ENCODE measurements at regions not wholly inside any gene's neighbourhood (a gene's known extent, or its start where the extent isn't known, plus 50 kb on each side); places are given as distances from the start of the nearest gene placed in this dataset.
"Not testable (repeated sequence)": the region's sequence is repeated elsewhere in the genome, so short reads cannot be mapped to it uniquely, and the experiment has no call there.

DNA sequence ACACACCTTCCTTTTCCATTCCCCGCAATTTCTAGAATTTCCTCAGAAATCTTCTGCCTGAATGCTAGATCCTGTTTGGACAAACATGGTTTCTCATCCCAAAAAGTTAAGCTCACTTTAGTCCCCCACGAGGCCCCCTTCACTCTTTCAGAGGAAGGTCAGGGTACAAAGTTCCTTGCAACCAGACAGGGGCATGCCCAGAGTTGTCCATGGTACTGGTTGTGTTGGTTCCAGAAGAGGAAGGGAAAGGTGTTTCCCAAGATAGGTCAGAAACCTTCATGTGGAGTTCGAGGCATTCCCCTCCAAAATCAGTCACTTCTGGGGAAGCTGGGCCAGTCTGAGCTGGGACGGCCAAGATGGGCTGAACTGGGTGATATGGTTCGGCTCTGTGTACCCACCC is 167.6 kb upstream of the MAFB start:
- no peak for DNase-seq (ENCODE audit: low read depth)

DNA sequence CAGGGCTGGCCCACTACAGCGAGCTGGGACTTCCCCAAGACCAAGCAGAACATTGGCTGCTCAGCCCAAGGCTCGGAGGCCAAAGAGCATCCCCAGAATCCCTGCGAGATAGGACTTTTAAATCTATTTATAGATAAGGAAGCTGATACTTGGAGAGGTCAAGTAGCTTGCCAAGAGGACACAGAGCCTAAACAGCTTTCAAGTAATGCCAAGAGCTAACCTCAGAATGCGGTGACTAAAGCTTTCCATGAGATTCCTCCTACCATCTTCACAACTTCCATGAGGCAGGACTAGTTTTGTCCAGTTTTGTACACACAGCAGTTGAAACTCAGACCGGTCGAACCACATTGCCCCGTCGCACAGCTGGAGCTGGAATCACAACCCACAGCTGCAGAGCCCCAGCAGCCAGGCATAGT is 168.1 kb upstream of the TOP1 start:
- no peak for DNase-seq (ENCODE audit: low read depth)

- no peak for DNase-seq (ENCODE audit: low read depth)
Measured at GRCh38 chr20:40861427-40862008, 167.1 kb upstream of the TOP1 start.

GRCh38 chr20:40863355-40863919 is 165.2 kb upstream of the TOP1 start:
- DNase-seq (ENCODE audit: low read depth), result no peak

DNA sequence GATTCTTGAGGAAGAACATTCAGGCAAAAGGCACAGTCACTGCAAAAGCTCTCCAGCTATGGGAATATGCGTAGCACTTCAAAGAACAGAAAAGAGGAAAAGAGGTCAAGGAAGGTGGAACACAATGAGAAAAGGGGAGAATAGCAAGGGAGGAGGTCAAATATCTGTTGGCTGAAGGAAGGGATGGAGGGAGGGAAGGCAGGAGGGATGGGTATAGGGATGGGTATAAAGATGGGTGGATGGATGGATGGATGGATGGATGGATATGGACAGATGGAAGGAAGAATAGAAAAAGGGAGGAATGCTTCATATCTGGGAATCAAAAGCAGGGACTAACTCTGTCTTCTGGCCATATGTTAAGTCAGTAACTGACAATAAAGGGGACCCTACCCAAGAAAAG is 164.2 kb upstream of the TOP1 start:
- DNase-seq (ENCODE audit: low read depth), result no peak

GRCh38 chr20:40865095-40865494 is 163.5 kb upstream of the TOP1 start:
- no peak for DNase-seq (ENCODE audit: low read depth)

DNA sequence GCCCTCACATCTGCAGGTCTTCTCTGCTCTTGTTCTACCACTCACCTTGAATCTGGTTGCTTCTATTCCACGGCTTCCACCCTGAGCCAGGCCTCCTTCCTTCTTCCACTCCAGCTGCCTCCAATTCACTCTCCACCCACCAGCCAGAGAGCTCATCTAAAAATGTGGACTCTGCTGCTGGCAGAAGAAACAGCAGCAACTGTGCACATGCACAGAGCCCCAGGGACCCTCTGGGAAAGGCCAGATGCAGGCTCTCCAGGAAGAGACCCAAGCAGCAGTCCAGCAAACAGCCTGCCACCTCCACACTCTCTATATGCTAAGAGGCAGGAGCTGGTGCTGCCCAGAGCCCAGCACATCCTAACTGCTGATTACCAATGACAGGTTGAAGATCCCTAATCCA is 162.6 kb upstream of the TOP1 start:
- no peak for DNase-seq (ENCODE audit: low read depth)

DNA sequence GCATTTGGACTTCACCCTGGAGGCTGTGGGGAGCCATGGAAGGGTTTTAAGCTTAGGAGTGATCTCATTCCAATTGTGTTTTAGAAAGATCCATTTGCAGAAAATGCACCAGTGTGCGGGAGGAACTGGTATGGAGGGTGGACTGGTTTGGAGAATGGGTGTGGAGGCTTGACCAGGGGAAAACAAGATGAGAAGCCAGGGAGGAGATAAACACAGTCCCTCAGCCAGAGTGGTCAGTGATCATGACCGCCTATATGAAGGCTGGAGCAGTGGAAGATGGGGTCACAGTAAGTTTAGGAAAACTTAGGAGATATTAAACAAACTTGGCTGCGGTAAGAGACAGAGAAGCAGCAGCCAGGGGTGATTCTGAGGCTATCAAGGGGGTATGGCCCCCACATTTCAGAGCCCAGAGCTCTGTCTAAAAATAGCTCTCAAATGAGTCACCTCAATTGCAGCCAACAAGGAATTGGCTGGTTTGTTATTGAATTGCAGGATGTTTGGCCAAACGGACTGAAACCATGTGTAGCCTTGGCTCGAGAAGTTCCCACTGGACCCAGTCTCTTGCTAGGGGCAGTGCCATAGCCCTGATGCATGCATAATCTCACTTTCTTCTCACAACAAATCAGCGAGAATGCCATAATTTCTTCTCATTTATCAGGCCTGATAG is 159.9 kb upstream of the TOP1 start:
- no peak for DNase-seq (ENCODE audit: low read depth)

DNA sequence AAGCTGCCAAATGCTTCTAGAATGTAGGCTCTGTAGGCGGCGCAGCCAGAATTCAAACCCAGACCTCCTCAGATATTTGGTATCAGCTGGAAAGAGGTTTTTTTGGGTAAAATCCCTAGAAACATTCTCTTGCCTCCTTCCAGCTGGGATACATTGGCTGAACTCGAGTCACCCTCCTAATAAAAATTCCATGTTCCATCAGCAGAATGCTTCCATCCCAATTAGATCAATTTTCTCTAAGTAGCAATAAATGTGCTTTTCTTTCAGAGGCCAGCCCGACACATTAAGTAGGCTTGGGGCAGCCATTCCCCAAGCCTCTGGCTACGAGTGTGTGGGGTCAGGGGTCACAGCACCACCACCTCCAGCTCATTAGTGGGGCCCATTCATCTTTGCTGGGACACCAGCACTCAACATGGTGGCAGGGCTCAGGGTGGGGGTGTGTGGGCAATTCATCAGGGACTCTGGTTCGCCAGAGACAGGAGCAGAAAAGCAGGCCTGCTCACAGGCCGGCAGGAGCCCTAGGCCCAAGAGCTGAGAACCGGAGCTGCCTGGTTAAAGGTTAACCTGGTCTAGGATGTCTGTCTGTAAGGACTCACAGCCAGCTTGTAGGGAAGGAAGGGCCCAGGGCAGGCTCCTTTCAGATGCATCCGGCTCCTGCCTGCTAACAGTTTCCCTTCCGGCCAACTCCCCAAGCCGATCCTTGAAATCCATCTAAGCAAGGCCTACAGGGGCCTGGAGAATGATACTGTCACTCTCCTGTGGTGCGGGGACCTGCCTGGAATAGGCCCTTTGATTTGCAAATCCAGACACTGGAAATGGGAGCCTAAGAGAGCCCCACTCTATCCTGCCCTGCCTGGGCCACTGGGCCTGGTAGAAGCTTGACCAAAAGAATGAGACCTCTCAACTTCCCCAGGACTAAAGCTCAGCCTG is 159.1 kb upstream of the TOP1 start:
- no peak for DNase-seq (ENCODE audit: low read depth)

DNA sequence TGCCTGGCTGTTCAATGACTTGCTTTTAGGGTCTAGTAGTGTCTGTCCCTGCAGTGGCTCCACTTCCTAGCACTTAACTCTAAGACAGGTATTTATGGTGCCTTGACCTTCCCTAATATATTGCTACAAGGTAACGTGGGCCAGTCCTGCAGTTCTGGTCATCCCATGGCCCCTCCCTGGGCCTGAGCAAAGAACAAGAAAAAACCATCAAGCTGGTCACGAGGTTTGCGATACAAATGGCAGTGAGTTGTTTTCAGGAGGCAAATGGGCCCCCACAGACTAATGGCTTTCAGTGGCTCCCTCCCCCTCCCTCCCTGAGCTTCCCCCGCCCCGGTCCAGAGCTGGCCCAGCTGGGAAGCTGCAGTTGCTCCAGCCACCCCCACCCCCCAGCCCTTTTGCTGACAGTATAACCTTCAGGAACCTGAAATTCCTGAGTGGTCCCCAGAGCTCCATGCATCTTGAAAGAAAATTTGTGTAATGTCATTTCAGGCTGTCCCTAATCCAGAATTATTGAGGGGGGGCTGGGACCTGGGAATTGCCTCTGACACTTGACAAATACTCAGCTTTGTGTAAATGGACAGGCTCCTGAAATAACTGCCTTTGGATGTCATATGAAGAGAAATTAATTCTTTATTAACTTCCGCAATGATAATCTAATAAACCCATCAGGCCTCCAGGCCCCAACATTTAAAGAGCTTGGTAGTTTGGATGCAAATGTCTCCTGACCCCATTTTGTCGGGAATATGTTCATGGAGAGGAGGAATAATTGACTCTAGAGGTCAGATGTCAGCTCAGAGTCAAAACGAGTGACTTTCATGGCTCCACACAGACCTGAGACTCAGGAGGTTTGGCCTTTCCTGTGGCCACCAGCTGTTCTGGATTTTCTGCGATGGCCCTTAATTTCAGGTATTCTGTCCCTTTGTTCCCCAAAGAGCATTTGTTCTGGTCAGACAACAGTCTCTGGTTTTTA is 153.2 kb upstream of the TOP1 start:
- no peak for DNase-seq (ENCODE audit: low read depth)

GRCh38 chr20:40878099-40878498 is 150.5 kb upstream of the TOP1 start:
- not testable (repeated sequence) for DNase-seq (ENCODE audit: low read depth)

- no peak for DNase-seq (ENCODE audit: low read depth)
Measured at GRCh38 chr20:40880063-40880728, 148.4 kb upstream of the TOP1 start.

- DNase-seq (ENCODE audit: low read depth), result no peak
Measured at GRCh38 chr20:40880729-40881109, 147.9 kb upstream of the TOP1 start.

DNA sequence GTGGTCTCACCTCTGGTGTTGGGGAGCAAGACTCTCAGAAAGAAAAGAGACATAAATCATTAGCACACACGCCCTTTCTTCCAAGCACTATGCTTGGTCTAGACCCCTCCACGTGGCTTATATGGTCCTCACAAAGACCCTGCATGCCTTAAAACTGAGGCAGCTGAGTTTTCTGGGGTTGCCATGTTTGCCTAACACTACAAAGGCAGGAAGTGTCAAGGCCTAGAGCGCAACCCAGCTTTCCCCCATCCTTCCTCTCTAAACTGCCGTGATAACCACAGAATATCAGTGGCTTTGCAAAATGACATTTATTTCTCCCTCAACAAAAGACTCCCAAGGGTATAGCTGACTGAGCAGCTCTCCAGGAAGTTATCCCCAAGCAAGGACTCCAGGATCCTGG is 146.5 kb upstream of the TOP1 start:
- no peak for DNase-seq (ENCODE audit: low read depth)

- no peak for DNase-seq (ENCODE audit: low read depth)
Measured at GRCh38 chr20:40883097-40883496, 145.5 kb upstream of the TOP1 start.

DNA sequence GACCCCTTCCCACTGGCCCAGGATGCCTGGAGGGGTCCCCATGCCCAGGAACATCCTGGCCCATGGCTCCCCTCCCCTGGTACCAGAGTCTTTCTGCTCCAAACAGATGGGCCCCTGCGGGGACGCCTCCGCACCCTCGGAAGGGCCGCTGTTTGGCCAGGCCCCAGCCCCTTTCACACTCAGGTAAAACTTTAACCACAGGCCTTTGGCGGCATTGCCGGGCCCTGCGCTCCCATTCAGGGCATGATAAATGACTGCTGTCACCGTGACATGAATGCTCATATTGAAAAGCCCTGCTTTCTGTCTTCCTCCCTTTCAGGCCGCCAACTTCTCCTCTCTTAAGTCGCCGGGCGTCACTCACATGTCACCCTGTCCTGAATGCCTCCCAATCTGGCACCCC is 141.5 kb upstream of the TOP1 start:
- no peak for DNase-seq (ENCODE audit: low read depth)

- not testable (repeated sequence) for DNase-seq (ENCODE audit: low read depth)
Measured at GRCh38 chr20:40889266-40889665, 139.4 kb upstream of the TOP1 start.

DNA sequence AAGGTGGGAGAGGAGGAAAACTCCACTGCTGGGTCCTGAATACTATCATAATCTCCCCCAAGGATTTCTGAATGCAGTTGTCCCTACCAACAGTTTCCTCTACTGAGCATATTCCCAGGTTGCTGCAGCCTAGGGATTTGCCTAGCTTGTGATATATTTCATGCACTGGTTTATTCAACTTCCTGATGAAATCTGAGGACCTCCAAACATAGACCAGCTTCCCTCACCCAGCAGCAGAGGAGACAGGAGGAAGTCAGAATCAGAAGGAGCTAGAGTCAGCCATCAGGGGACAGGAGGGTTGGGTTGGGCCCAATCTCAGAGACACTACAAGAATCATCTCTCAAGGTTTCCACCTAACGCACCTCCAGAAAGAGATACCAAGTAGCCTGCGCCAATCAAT is 138.4 kb upstream of the TOP1 start:
- DNase-seq (ENCODE audit: low read depth), result no peak

- no peak for DNase-seq (ENCODE audit: low read depth)
Measured at GRCh38 chr20:40890635-40891034, 138.0 kb upstream of the TOP1 start.

DNA sequence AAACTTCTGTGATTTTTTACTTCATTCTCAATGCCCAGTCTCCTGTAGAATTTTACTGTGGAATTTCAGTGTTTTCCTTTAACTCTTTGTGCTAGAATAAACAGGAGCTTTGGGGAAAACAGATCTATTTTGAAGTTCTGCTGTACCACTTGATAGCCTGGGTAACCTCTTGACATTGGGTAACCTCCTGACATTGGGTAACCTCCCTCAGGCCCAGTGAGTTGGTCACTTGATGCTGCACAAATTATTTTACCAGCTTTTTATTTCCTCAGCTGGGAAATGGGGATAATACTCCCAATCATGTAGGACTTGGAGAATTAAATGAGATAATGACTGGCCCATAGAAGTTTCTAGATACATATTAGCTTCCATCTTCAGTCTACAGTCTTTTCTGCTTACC is 137.3 kb upstream of the TOP1 start:
- no peak for DNase-seq (ENCODE audit: low read depth)

DNA sequence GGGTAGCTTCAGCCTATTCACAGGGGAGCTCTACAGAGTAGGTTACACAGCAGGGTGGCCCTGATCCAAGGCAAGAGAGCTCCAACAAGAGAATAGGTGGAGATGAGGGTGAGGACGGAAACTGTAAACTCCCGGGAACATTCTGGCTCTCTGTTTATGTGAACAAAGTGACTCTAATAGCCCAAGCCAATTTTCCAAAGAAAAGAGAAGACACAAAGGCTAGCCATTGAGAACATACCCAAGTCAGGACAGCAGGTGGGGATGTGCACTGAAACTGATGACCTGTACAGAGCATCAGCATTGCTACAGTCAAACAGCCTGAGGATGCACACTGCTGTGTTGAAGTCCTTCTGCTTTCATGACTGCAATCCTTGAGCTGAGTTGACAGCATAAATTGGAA is 136.0 kb upstream of the TOP1 start:
- no peak for DNase-seq (ENCODE audit: low read depth)

All from stimulated activated CD8-positive, alpha-beta memory T cell treated with anti-CD3 and anti-CD28 coated beads, Interleukin-12 subunit alpha, Interleukin-12 subunit beta, amount 100 ng/mL, for 1 hour (primary cell).